Stimulated activated CD8-positive, alpha-beta memory T cell treated with anti-CD3 and anti-CD28 coated beads, Interleukin-12 subunit alpha, Interleukin-12 subunit beta, amount 100 ng/mL, for 24 hours (primary cell): ENCODE measurements at regions not wholly inside any gene's neighbourhood (a gene's known extent, or its start where the extent isn't known, plus 50 kb on each side); places are given as distances from the start of the nearest gene placed in this dataset.
"Not testable (repeated sequence)": the region's sequence is repeated elsewhere in the genome, so short reads cannot be mapped to it uniquely, and the experiment has no call there.

ENCODE experiments used
- DNase-seq: peaks from one replicate; pipeline ENCODE4 v3.0.0-alpha.2; 2020; ENCODE audit errors: extremely low read depth

DNA sequence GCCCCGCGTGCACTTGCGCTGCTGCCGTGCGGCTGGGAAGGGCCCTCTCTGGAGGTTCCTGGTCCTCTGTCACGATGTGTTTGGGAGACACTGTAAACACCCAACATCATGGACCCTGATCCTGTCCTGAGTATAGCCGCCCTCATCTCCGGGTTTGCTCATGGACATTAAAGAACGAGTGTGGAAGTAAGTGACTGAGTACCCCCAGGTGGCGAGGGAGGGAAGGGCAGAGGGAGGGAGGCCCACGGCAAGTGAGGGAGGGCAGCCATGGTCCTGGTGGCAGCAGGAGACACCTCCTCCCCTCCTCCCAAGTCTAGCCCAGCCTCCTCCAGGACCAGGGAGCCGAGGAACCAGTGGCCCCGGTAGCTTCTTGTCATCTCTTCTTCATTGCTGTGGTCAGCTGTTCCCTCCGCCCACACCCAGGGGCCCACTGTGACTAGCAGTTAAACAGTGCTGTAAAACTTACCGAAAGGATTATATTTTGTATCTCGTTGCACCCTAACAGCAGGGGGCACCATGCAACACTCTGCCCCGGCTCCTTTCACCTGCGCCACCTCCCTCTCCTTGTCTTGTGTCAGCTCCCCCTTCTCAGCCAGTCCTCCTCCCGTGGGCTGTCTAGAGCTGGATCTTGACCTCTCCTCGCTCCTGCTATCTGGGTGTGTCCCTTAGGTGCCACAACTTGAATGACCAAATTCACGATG, 566.5 kb upstream of the B3GAT1 start:
- DNase-seq: no peak

- DNase-seq: no peak
Observed at GRCh38 chr11:134976551-134976950, 564.5 kb upstream of the B3GAT1 start.

DNA sequence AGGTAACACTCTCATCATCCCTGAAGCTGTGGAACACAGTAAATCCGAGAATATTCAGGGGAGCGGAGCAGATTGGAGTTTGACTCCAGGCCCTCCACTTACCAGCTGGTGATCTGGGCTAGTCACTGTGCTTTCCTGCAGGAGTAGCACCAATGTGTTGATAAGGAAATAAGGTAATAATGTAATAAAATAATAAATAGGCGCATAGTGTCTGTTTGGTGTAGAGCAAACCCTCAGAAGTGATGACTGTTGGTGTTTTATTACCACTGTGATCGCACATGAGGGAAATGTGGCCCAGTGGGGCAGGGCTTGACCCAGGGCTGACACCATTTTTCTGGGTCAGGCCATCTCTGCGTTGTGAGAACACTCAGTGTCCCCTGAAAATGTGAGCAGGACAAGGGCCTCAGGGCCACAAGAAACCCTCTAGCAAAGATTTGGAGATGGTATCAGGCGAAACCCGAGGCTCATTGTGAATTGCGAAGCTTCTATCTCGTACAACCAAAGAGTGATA, 563.9 kb upstream of the B3GAT1 start:
- DNase-seq: no peak

DNA sequence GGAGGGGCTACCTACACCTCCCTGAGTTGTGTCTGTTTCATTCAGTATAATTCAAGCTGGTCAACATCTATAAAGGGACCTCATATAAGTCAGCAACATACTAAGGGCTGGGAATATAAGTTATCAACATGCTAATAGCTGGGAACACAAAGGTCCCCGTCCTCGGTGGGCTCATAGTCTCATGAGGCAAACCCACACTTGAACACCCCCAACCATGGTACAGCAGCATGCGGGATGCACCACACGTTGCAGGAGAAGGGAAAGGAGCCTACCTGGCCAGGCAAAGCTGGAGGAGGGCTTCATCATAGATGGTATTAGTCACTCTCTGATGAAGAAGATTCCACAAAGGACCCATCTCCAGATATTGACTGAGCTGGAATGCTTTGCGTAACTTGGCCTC, 561.8 kb upstream of the B3GAT1 start:
- DNase-seq: no peak

DNA sequence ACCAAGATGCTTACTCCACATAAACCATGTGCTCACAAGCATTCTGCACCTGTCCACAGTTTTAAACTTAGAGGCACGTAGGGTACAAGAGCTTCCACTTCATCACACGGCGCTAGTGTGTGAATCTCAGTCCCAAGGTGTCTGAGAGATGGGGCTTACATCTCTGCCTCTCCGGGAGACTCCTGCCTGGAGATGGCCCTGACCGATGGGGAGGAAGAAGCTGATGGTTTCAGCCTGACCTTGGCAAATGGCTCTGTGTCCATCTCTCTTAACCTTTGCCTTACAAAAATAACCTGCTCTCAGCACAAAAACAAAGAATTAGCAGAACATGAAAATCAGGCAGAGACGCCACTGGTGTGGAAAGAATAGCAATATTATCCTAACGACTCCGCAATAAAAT, 559.3 kb upstream of the B3GAT1 start:
- DNase-seq: no peak

GRCh38 chr11:134967746-134968145, 555.7 kb upstream of the B3GAT1 start:
- no peak for DNase-seq

- not testable (repeated sequence) for DNase-seq
Observed at GRCh38 chr11:134961386-134961785, 549.3 kb upstream of the B3GAT1 start.

- DNase-seq: no peak
Observed at GRCh38 chr11:134958870-134959269, 546.8 kb upstream of the B3GAT1 start.

DNA sequence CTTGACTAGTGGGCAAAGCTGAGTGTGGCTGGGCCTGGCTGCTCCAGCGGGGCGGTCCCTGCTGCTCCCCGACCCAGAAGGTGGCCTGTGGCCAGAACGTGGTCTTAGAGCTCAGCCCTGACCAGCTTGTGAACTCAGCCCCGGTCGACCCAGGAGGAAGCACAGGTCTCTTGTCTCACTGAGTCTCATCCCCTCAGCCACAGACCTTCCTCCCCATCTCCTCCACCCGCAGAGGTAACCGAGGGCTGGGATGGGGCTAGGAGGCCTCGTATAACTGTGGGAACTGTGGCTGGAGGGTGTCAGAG, 546.2 kb upstream of the B3GAT1 start:
- no peak for DNase-seq

GRCh38 chr11:134957540-134958335, 545.7 kb upstream of the B3GAT1 start:
- DNase-seq: no peak

DNA sequence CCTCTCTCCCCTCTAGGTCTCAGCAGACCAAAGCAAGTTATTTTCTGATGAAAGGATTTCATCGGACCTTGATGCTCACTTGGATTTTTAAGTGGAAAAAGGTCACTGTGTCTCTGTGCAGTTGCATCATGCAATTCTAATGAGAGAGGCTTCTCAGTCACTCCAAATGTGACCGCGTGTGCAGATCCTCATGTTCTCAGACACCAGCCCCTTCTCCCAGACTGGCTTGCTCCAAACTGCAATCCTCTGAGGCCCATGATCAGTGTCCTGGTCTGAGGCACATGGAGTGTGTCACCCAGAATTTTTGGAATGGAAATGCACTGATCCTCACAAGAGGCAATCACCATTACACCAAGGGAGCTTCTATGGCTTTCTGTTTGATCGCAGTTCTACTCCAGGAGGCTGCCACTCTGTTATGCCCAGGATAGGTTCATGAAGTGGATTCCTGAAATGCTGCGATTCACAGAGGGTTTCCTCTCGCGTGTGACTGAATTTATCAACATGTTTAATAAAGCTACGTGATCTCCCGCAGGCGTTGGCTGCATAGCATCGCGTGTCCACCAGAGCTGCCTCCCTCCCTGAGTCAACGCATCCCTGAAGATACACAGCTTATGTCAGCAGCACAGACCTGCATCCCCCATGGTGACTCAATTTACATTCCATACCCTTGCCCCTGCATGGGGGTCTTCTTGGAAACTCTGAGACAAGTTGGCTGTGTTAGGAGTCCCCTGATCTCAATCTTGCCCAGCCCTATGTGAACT, 544.6 kb upstream of the B3GAT1 start:
- DNase-seq: no peak

- DNase-seq: not testable (repeated sequence)
Observed at GRCh38 chr11:134955970-134956369, 543.9 kb upstream of the B3GAT1 start.

- DNase-seq: no peak
Observed at GRCh38 chr11:134955281-134955680, 543.2 kb upstream of the B3GAT1 start.

- DNase-seq: not testable (repeated sequence)
Observed at GRCh38 chr11:134954456-134954855, 542.4 kb upstream of the B3GAT1 start.

- not testable (repeated sequence) for DNase-seq
Observed at GRCh38 chr11:134953417-134953970, 541.5 kb upstream of the B3GAT1 start.

GRCh38 chr11:134951305-134951700, 539.3 kb upstream of the B3GAT1 start:
- no peak for DNase-seq

DNA sequence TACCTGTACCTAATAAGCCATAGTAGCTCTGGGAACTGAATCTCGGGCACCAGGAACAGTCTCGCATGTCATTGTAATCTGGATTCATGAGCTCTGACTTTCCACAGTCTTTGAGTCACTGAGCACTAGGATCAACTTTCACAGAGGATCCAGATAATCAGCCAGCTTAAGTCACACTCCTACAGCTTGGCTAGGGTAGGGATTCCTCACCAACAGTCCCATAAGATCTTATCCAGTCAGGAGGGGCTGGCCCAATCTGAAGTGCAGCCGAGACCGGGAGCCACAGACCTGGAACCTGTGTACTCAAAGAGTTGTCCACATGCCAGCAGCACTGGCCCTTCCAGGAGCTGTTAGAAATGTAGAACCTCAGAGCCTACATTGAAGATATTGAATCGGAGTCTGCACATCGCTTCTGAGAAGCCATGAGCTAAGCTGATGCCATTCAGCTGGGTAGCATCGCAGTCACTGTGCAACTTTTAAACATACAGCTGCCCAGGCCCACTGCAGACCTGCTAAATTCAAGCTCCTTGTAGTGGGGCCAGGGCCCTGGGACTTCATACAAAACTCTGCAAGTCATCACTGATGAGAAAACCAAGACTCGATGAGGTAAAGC, 538.8 kb upstream of the B3GAT1 start:
- no peak for DNase-seq

DNA sequence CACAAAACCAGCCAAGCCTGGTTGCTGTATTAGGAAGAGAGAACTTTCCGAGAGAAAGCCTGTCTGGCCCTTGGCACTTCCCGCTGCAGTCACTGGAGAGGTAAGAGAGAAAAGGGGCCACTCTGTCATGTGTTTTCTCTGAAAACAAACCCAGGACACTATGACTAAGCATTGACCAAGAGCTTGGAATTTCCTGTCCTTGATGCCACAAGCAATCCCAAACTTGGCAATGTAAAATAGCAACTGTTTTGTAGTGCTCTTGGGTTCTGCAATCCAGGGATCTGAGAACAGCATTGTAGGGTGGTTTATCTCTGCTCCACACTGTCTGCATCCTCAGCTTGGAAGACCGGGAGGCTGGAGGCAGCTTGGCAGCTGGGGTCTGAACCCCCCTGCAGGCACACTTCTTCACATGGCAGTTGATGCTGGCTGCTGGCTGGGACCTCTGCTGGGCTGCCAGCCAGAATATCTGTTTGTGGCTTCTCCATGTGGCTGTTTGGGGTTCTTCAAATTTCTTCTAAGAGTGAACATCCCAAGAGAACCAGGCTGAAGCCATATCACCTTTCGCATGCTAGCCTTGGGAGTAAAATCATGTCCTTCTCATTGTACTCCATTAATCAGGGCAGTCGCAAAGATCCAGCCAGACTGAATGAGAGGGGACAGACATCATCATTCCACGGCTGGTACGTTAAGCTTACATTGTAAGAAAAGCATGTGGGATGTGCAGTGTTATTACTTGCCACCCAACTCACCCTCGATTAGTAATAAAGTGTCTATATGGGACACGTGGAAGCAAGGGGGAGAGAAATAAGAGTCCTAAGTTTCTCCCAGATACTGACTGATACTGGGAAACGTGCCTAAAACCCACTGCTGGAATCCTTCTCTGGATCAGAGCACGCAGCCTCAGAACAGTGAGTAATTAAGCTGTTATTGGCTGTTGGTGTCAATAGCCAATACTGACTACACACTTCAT, 537.4 kb upstream of the B3GAT1 start:
- no peak for DNase-seq

GRCh38 chr11:134947556-134947955, 535.5 kb upstream of the B3GAT1 start:
- no peak for DNase-seq

- DNase-seq: no peak
Observed at GRCh38 chr11:134945993-134946392, 534.0 kb upstream of the B3GAT1 start.

DNA sequence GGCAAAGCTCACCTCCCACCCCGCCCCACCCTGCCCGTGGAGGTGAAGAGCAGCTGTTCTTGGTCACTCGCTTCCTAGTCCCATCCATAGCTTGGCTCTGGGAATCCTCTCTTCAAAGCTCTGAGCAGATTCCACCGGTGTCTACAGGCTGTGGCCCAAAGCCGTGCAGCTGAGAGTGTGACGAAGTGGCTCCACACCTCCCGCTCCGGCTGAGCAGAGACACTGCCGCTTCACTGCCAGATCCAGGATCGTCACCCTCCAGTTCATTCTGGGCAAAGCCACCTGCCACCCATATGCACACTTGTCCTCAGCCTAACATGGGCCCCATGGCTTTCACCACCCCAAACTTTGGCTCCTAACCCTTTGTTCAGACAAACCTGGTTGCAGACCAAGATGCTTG, 532.9 kb upstream of the B3GAT1 start:
- no peak for DNase-seq
